Neural progenitor cell (in vitro differentiated cells): ENCODE measurements at regions not wholly inside any gene's neighbourhood (a gene's known extent, or its start where the extent isn't known, plus 50 kb on each side); places are given as distances from the start of the nearest gene placed in this dataset.

Experiments
- DNase-seq: peaks from one replicate; pipeline ENCODE4 v3.0.0-alpha.2; 2016; ENCODE audit warnings: low spot score
- H2AFZ ChIP-seq: fragments of 200-600 bp; sonication (generic); replicated peaks from 2 replicates; pipeline ENCODE4 v1.6.1; 2016; ENCODE audit warnings: antibody characterized with exemption
- H3F3A ChIP-seq: fragments of 200-600 bp; sonication (generic); 2 replicates; pipeline ENCODE4 v1.6.1; 2016; ENCODE audit warnings: antibody characterized with exemption, low read depth
- H3K27ac ChIP-seq: fragments of 200-600 bp; sonication (generic); 2 replicates; pipeline ENCODE4 v1.5.1; 2016; ENCODE audit warnings: mild to moderate bottlenecking
- H3K27me3 ChIP-seq: fragments of 200-600 bp; sonication (generic); 2 replicates; pipeline ENCODE4 v1.6.1; 2016; ENCODE audit warnings: mild to moderate bottlenecking, moderate library complexity
- H3K36me3 ChIP-seq: fragments of 200-600 bp; sonication (generic); 2 replicates; pipeline ENCODE4 v1.5.1; 2016
- H3K4me1 ChIP-seq: fragments of 200-600 bp; sonication (generic); 2 replicates; pipeline ENCODE4 v1.6.1; 2016; ENCODE audit warnings: mixed run types
- H3K4me2 ChIP-seq: fragments of 200-600 bp; sonication (generic); 2 replicates; pipeline ENCODE4 v1.6.1; 2016
- H3K4me3 ChIP-seq: fragments of 200-600 bp; sonication (generic); 2 replicates; pipeline ENCODE4 v1.5.1; 2016
- H3K79me2 ChIP-seq: fragments of 200-600 bp; sonication (generic); 2 replicates; pipeline ENCODE4 v1.6.1; 2016; ENCODE audit warnings: low read depth
- H3K9ac ChIP-seq: fragments of 200-600 bp; sonication (generic); 2 replicates; pipeline ENCODE4 v1.6.1; 2016
- H3K9me3 ChIP-seq: fragments of 200-600 bp; sonication (generic); 2 replicates; pipeline ENCODE4 v1.5.1; 2016; ENCODE audit warnings: low read depth
- H4K20me1 ChIP-seq: fragments of 200-600 bp; sonication (generic); 2 replicates; pipeline ENCODE4 v1.6.1; 2016; ENCODE audit warnings: low read depth
- H3K27ac Mint-ChIP-seq: 3 replicates; pipeline ENCODE4 v1.8.0; 2021; ENCODE audit warnings: mixed read lengths
- H3K27me3 Mint-ChIP-seq: 2 replicates; pipeline ENCODE4 v1.8.0; 2022; ENCODE audit warnings: low read depth, mild to moderate bottlenecking, inconsistent platforms, moderate library complexity, mixed read lengths; ENCODE audit not compliant: insufficient read depth
- H3K36me3 Mint-ChIP-seq: 3 replicates; pipeline ENCODE4 v1.8.0; 2021; ENCODE audit warnings: mixed read lengths
- H3K4me1 Mint-ChIP-seq: 3 replicates; pipeline ENCODE4 v1.8.0; 2021; ENCODE audit warnings: mixed read lengths
- H3K4me3 Mint-ChIP-seq: 3 replicates; pipeline ENCODE4 v1.8.0; 2021; ENCODE audit warnings: mild to moderate bottlenecking, moderate library complexity, mixed read lengths
- H3K9me3 Mint-ChIP-seq: 3 replicates; pipeline ENCODE4 v1.8.0; 2020; ENCODE audit warnings: mixed read lengths
- CTCF ChIP-seq: fragments of 200-600 bp; sonication (generic); IDR thresholded peaks from 2 replicates; pipeline ENCODE4 v1.5.1; 2017; ENCODE audit warnings: antibody characterized with exemption, mild to moderate bottlenecking
- EZH2 ChIP-seq: fragments of 200-600 bp; sonication (generic); IDR thresholded peaks from 2 replicates; pipeline ENCODE4 v1.6.1; 2017; ENCODE audit warnings: antibody characterized with exemption, mild to moderate bottlenecking, moderate library complexity
- EZH2phosphoT487 ChIP-seq: fragments of 200-600 bp; sonication (generic); IDR thresholded peaks from 2 replicates; pipeline ENCODE4 v1.6.1; 2017; ENCODE audit warnings: antibody characterized with exemption

GRCh38 chr16:55126456-55126855 is 195.8 kb downstream of the IRX5 start:
- Histone ChIP-seq H3K9ac (no peak overlapping the region), H3K36me3 (no peaks in the 10 kb centered on the region), H3F3A (no peaks in the 10 kb centered on the region), H3K9me3 (no peaks in the 10 kb centered on the region), H3K4me1 (no peaks in the 10 kb centered on the region), H3K79me2 (no peaks in the 10 kb centered on the region), H4K20me1 (no peaks in the 10 kb centered on the region), H3K27me3 (no peaks in the 10 kb centered on the region), H3K27ac (no peak overlapping the region), H3K4me2 (no peak overlapping the region), H3K4me3 (no peak overlapping the region), H2AFZ (no peak overlapping the region)
- Mint-ChIP-seq H3K9me3 (peaks cover 2% of the 10 kb centered on the region), H3K4me3 (no peak overlapping the region), H3K27me3 (peaks cover 2% of the 10 kb centered on the region), H3K4me1 (peaks cover 2% of the 10 kb centered on the region), H3K27ac (no peak overlapping the region), H3K36me3 (no peaks in the 10 kb centered on the region)
- TF ChIP-seq CTCF (no peak), EZH2phosphoT487 (no peak), EZH2 (no peak)
- no peak for DNase-seq

- no peaks in the 10 kb centered on the region for H3K27me3 ChIP-seq
- no peaks in the 10 kb centered on the region for H3F3A ChIP-seq
- TF ChIP-seq EZH2phosphoT487 (no peak), CTCF (no peak), EZH2 (no peak)
- no peak overlapping the region for H3K4me3 ChIP-seq
- H2AFZ ChIP-seq: no peak overlapping the region
- H3K4me1 ChIP-seq: no peaks in the 10 kb centered on the region
- Mint-ChIP-seq H3K36me3 (no peaks in the 10 kb centered on the region), H3K4me1 (peaks cover 6% of the 10 kb centered on the region), H3K27me3 (peaks cover 4% of the 10 kb centered on the region), H3K27ac (no peak overlapping the region), H3K9me3 (no peaks in the 10 kb centered on the region), H3K4me3 (no peak overlapping the region)
- no peak overlapping the region for H3K4me2 ChIP-seq
- DNase-seq: no peak
- no peaks in the 10 kb centered on the region for H3K9me3 ChIP-seq
- H3K9ac ChIP-seq: no peak overlapping the region
- H3K36me3 ChIP-seq: no peaks in the 10 kb centered on the region
- H4K20me1 ChIP-seq: no peaks in the 10 kb centered on the region
- H3K79me2 ChIP-seq: no peaks in the 10 kb centered on the region
- H3K27ac ChIP-seq: no peak overlapping the region
Observed at GRCh38 chr16:55130456-55130855, 193.5 kb upstream of the IRX6 start.

GRCh38 chr16:55130911-55131310 is 193.1 kb upstream of the IRX6 start:
- Histone ChIP-seq H3K9ac (no peak overlapping the region), H3K4me3 (no peak overlapping the region), H4K20me1 (no peaks in the 10 kb centered on the region), H3K4me2 (no peak overlapping the region), H3K9me3 (no peaks in the 10 kb centered on the region), H3K4me1 (no peaks in the 10 kb centered on the region), H3K27me3 (no peaks in the 10 kb centered on the region), H3K27ac (no peak overlapping the region), H3K79me2 (no peaks in the 10 kb centered on the region), H2AFZ (no peak overlapping the region), H3F3A (no peaks in the 10 kb centered on the region), H3K36me3 (no peaks in the 10 kb centered on the region)
- no peak overlapping the region for H3K27ac Mint-ChIP-seq
- no peak for DNase-seq
- peaks cover 6% of the 10 kb centered on the region for H3K4me1 Mint-ChIP-seq
- peaks cover 4% of the 10 kb centered on the region for H3K27me3 Mint-ChIP-seq
- no peak for TF ChIP-seq EZH2phosphoT487
- TF ChIP-seq CTCF: no peak
- TF ChIP-seq EZH2: no peak
- no peaks in the 10 kb centered on the region for H3K9me3 Mint-ChIP-seq
- H3K36me3 Mint-ChIP-seq: no peaks in the 10 kb centered on the region
- no peak overlapping the region for H3K4me3 Mint-ChIP-seq
